M059J (cell line): ENCODE measurements at regions not wholly inside any gene's neighbourhood (a gene's known extent, or its start where the extent isn't known, plus 50 kb on each side); places are given as distances from the start of the nearest gene placed in this dataset.
"Not testable (repeated sequence)": the region's sequence is repeated elsewhere in the genome, so short reads cannot be mapped to it uniquely, and the experiment has no call there.

Experiments
- DNase-seq: peaks from one replicate; pipeline ENCODE4 v3.0.0-alpha.2; 2012; ENCODE audit warnings: low read depth

- no peak for DNase-seq
Measured at GRCh38 chr9:82445556-82445955, 457.0 kb downstream of the SPATA31D1 start.

GRCh38 chr9:82447343-82447742, 458.8 kb downstream of the SPATA31D1 start:
- DNase-seq: no peak

GRCh38 chr9:82449986-82450385, 461.4 kb downstream of the SPATA31D1 start:
- no peak for DNase-seq

- no peak for DNase-seq
Measured at GRCh38 chr9:82454509-82455190, 466.1 kb downstream of the SPATA31D1 start.

GRCh38 chr9:82456642-82457041, 468.1 kb downstream of the SPATA31D1 start:
- peak; percentile 69 for DNase-seq

GRCh38 chr9:82457298-82457697, 468.7 kb downstream of the SPATA31D1 start:
- DNase-seq: no peak

GRCh38 chr9:82457891-82458290, 469.3 kb downstream of the SPATA31D1 start:
- no peak for DNase-seq

GRCh38 chr9:82458296-82458695, 469.7 kb downstream of the SPATA31D1 start:
- no peak for DNase-seq

- no peak for DNase-seq
Measured at GRCh38 chr9:82466616-82467260, 478.2 kb downstream of the SPATA31D1 start.

- no peak for DNase-seq
Measured at GRCh38 chr9:82467436-82467835, 478.9 kb downstream of the SPATA31D1 start.

- DNase-seq: no peak
Measured at GRCh38 chr9:82474235-82474634, 485.7 kb downstream of the SPATA31D1 start.

GRCh38 chr9:82475584-82476301, 487.2 kb downstream of the SPATA31D1 start:
- DNase-seq: no peak

- DNase-seq: no peak
Measured at GRCh38 chr9:82480921-82481320, 492.3 kb downstream of the SPATA31D1 start.

- no peak for DNase-seq
Measured at GRCh38 chr9:82487935-82488312, 499.4 kb downstream of the SPATA31D1 start.

GRCh38 chr9:82488313-82489200, 500.0 kb downstream of the SPATA31D1 start:
- peak; percentile 90 for DNase-seq

- DNase-seq: no peak
Measured at GRCh38 chr9:82489201-82489821, 500.7 kb downstream of the SPATA31D1 start.

- DNase-seq: peak; percentile 94
Measured at GRCh38 chr9:82490019-82490499, 501.5 kb downstream of the SPATA31D1 start.

- not testable (repeated sequence) for DNase-seq
Measured at GRCh38 chr9:82490821-82491220, 502.2 kb downstream of the SPATA31D1 start.

- DNase-seq: peak; percentile 22
Measured at GRCh38 chr9:82491604-82492003, 503.0 kb downstream of the SPATA31D1 start.

GRCh38 chr9:82492274-82492673, 503.7 kb downstream of the SPATA31D1 start:
- DNase-seq: no peak
